Left renal cortex interstitium (tissue), 4 donors: ENCODE measurements at regions not wholly inside any gene's neighbourhood (a gene's known extent, or its start where the extent isn't known, plus 50 kb on each side); places are given as distances from the start of the nearest gene placed in this dataset.

Experiments
- DNase-seq, 4 donors: peaks; one replicate each; pipeline ENCODE4 v3.0.0-alpha.2; 2013; ENCODE audit warnings: low read depth in 4 of 4, low spot score in 2 of 4, missing footprints in 1 of 4

DNA sequence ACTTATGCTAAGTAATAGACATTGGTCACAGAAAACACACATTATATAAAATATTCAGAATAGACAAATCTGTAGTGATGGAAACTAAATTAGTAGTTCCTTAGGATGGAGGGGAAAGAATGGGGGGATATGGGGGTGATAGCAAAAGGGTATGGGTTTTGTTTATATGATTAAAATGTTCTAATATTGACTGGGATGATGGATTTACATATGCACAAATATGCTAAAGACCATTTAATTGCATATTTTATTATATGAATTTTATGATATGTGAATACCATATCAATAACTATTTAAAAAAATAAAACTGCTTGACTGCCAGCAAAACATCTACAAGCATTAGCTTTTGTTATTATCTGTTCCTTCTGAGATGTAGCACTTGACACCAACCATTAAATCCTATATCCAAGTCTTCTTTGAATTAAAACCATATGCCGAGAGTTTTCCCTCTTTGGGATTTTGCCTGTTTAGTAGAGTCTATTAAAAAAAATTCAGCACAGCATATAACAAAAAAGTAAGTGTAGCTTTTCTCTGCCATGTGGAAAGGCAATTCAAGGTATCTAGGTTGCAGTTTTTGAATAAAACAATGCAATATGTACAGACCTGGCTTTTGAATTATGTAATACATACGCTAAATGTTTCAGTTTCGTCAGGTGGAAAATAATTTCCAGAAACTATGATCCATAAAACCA is 2584.1 kb upstream of the PCDH20 start:
- DNase-seq: no peak

DNA sequence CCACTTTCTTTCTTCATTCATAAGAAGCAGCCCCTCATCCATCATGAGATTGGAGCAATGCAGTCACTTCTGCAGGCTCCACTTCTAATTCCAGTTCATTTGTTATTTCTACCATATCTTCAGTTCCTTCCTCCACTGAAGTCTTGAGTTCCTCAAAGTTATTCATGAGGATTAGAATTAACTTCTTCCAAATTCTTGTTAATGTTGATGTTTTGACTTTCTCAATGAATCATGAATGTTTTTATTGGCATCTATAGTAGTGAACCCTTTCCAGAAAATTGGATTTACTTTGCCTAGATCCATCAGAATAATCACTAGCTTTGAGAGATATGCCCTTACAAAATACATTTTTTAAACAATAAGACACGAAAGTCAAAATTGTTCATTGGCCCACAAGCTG is 2567.7 kb upstream of the PCDH20 start:
- DNase-seq: no peak

DNA sequence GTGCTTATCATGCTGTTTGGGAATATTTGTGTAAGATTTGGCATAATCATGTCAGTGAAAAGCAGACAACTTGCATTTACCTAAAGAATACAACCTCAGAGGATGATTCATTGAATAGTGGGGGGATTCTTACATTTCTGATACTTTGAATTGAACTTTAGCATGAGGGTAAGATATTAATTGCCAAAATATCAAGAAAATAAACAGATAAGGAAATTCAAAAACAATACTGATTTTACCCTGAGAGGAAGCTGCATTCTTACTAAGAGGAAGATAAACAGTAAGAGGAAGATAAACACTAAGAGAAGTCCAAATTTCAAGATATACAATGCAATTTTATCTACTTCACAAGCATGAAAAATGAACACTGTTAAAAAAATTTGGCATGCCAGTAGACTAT is 2564.3 kb upstream of the PCDH20 start:
- DNase-seq: no peak

DNA sequence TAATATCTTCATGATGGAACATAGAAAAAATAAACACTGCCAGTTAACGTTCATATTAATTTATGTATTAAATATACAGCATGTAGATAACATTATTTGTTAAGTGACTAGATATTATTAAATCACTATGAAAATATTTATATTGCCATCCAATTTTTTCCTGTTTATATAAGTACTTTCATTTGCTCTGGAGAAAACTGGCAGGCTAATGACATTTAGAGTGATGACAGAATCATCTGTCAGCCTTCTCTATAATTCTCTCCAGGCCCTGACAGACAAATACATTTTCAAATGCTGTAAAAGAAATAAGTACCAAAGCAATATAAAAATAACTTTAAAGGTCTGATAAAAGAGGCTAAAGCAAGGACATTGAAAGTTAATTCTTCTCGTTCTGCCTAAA is 2556.7 kb upstream of the PCDH20 start:
- no peak for DNase-seq

DNA sequence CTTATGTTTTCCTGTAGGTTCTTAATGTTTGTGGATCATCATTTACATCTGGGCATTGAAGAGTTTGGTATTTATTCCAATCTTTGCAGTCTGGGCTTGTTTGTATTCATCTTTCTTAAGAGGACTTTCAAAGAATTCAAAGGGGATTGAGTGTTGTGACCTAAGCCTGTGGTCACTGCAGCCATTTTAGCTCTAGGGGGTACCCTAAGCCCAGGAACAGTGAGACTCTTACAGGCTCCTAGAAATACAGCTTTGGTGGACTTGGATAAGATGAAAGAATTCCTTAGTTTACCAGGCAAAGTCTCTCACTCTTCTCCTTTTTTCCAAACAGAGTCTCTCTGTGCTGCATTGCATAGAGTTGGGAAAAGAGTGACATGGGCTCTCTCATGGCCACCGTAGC is 2539.0 kb upstream of the PCDH20 start:
- DNase-seq: no peak

DNA sequence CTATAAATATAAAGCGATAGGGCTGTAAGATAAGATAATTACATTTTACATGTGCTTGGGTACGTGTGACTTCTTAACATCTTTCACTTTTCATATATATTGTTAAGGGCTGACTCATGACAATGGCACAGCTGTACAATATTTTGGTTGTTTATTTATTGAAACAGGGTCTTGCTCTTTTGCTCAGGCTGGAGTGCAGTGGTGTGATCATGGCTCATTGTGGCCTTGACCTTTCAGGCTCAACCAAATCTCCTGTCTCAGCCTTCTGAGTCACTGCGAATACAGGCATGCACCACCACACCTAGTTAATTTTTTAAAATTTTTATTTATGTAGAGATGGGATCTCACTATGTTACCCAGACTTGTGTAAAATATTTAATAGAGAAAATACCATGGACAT is 2532.4 kb upstream of the PCDH20 start:
- no peak for DNase-seq

DNA sequence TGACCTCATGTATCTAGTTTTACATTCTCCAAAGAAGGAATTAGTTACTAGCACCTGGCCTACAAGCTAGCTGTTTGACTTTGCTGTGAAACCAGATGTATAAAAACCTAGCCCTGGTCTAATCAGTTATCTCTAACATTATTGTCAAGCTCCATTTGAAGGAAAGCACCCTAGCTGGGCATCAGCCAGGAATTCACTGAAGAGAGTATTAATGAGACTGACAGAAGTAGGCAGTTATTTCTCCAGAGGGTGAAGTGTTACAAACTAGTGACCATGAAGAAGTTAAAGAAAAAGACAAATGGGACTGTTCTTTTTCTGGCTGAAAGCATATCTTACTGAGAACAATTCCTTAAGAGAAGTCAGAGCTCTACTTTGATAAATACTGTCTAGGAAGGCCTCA is 2529.3 kb upstream of the PCDH20 start:
- DNase-seq: no peak

DNA sequence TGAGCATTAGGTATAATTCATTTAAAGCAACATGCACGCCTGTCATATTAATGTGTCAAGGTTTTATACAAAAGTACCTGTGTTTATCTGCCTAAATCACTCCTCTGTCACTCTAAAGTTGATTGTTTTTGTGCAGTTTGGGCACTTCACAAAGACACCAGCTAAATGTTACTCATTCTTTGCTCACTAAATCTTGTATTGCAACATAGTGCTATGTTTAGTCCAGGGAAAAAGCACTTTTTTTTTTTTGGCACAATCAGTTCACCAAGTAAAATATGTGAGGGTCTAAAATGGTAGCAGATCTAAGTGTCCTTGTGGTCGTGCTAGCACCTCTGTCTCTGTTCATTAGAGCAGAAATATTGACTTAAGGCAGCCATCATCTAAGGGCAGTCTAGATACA is 2526.7 kb upstream of the PCDH20 start:
- DNase-seq: no peak

DNA sequence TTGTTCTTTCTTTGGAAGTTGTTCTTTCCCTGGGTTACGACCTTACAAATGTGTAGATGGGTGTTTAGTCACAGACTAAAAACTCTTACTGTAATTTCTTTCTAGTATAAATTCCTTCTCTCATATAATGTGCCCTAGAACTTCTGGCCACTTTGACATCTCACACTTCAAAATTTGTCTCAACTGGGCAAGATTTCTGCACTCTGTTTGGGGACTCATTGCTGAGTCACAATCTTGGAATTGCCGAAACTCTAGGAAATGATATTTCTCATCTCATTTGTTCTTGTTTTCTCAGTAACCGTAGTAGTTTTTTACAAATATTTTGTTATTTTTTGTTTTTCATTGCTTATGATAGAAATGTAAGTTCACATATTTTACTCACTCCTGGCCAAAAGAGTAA is 2523.2 kb upstream of the PCDH20 start:
- DNase-seq: no peak

DNA sequence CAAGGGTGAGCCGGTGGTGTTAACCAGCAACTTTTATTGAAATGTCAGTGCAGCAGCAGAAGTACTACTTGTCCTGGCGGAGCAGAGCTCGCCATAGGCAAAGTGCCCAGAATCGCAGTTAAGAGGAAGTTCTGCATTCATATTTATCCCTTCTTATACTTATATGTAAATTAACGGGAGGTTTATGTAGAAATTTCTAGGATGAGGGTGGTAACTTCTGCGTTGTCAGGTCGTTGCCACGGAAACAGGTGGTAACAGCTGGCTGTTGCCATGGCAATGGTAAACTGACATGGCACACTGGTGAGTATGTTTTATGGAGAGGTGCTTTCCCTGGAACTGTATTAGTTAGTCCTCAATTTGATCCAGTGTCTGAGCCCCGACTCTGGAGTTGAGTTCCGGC is 2494.9 kb upstream of the PCDH20 start:
- DNase-seq: no peak

DNA sequence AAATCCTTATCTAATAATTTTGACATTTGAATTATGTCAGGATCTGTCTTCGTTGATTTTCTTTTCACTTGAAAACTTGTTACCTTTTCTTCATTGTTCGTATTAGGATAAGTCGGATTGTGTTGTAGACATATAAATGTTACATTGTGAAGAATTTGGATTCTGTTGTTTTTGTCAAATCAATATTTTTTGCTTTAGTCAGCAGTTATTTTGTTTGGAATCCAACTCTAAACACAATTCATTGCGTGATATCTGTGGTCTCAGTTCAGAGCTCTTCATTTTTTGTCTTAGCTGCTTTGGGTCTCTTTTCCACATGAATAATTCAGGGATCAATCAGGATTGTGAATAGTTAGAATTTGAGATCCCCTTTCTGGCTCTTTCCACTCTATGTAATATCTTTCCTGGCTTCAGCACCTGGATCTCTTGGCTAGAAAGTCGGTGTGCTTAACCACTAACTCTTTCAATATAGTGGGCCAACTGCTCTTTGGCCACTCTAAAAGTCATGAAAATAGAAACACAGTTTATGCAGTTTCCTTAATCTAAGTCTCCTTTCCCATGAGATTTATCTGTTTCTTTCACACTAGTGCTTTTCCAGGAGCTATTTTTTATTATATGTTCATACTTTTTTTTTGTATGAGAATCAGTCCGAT is 2494.2 kb upstream of the PCDH20 start:
- no peak for DNase-seq

DNA sequence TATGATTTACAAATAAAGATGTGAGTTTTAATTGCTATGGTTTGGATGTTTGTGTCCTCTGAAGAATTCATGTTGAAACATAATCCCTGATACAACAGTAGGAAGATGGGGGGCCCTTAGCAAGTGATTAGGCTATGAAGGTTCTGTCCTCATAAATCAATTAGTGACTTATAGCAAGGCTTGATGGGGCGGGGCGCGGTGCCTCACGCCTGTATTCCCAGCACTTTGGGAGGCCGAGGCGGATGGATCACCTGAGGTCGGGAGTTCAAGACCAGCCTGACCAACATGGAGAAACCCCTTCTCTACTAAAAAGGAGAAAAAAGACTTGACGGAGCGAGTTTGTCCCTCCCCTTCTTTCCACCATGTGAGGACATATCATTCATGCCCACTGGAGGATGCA is 2486.5 kb upstream of the PCDH20 start:
- DNase-seq: no peak

DNA sequence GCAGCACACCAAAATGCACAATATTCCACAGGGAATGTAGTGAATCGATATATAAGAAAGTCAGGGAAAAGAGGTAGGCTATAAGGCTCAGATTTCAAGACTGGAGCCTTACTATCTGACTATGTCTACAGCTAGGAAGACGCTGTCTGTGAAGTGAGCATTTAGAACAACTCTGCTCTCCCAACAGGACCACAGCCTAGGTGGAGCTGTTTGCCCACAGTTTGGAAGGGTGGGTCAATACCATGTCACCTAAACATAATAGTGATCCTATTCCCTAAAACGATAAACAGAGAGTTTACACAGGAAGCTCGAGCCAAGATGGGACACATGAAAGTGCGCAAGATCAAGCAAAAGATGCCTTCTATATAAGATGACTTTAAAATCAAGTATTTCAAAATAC is 2486.0 kb upstream of the PCDH20 start:
- no peak for DNase-seq

DNA sequence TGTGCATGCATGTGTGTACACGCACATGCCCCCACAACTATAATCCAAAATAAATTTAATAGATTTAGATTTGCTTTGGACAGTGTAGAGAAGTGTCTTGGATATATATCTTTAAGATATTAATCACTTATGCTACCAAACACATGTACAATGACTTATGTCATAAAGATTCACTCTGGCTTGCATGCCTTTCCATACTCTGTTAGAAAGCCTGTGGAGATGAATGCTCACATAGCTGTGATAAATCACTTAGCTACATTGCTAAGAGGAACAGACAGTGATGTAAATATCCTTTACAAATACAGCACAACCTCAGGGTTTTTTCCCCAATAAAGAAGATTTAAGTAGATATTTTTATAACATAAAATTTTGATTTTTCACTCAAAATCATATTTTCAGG is 2484.8 kb upstream of the PCDH20 start:
- no peak for DNase-seq

DNA sequence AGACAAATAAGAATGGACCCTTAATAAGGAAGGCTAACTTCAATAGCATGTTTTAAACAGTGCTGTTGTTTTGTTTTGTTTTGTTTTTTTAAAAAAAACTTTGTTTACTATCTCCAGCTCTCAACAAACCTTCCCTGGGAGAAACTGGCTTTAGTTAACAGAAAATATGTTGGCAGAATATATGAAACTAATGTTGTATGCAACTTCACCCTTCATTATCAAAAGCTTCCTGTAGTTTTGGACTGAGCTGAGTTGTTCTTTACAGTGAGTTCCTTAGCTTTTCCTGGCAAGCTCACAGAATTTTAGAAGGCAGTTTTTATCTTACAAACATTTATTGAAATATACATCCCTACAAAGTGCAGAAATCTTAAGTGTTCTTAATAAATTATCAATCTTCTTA is 2480.7 kb upstream of the PCDH20 start:
- DNase-seq: no peak

DNA sequence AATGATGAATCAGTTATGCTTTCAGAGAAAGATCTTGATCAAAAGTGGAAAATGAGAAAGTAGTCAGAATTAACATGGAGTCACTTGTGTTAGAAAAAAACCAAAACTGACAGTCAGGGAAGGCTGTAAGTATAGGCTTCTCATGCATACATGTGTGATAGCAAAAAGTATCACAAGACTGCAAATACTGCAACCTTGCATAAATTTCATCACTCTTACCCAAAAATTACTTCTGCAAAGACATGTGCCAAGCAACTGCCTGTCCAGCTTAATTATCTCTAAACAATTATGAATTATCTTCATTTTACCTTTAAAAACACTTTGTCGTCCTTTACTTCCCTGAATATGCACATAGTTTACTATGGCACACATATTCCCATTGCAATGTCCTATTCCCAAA is 2466.4 kb upstream of the PCDH20 start:
- DNase-seq: no peak

DNA sequence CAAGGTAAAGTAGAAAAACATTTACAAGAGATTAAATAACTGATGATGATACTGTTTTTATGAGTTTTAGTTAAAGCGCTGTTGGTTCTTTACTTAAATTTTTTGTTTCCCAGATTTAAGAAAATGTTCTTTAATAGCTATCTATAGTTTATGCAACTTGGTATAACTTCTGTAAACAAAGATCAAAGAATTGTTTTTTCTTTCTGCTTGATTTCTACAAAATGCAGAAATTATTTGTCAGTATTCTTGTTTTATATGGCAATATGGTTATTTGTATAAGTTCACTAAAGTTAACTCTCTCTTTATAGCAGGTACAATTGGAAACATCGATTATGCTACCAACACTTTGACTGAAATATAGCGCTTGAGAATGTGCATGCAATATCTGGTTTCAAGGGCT is 2465.1 kb upstream of the PCDH20 start:
- DNase-seq: no peak

DNA sequence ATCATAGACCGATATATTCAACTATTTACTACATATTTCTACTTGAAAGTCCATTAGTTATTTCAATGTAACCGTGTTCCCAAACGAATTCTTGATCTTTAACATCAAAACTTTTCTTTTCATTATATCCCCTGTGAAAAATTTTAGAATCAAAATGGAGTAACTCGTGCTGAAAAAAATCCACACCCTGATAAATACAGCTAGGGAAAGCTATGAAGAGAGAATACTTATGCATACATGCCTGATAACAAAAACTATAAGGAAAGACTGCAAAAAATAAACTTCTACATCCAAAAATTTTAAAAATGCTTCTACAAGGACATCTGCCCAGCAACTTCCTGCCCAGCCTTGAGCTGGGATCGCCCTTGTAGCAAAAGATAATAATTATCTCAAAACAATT is 2458.3 kb upstream of the PCDH20 start:
- no peak for DNase-seq

DNA sequence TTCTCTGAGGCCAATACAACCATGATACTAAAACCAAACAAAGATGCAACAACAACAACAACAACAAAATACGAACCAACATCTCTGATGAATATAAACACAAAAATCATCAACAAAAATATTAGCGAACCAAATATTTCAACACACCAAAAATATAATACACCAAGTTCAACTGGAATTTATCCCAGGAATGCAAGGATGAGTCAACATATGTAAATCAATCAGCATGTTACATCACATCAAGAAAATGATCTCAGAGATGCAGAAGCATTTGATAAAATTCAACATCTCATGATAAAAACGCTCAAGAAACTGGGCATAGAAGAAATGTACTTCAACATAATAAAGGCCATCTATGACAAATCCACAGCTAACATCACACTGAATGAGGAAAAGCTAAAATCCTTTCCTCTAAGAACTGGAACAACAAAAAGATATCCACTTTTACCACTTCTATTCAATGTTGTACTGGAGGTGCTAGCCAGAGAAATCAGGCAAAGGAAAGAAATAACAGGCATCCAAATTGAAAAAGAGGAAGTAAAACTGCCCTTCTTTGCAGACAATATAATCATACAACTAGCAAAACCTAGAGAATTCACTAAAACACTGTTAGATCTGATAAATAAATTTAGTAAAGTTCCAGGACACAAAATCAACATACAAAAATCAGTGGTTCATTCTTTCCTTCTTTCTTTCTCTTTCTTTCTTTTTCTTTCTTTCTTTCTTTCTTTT is 2448.7 kb upstream of the PCDH20 start:
- no peak for DNase-seq

DNA sequence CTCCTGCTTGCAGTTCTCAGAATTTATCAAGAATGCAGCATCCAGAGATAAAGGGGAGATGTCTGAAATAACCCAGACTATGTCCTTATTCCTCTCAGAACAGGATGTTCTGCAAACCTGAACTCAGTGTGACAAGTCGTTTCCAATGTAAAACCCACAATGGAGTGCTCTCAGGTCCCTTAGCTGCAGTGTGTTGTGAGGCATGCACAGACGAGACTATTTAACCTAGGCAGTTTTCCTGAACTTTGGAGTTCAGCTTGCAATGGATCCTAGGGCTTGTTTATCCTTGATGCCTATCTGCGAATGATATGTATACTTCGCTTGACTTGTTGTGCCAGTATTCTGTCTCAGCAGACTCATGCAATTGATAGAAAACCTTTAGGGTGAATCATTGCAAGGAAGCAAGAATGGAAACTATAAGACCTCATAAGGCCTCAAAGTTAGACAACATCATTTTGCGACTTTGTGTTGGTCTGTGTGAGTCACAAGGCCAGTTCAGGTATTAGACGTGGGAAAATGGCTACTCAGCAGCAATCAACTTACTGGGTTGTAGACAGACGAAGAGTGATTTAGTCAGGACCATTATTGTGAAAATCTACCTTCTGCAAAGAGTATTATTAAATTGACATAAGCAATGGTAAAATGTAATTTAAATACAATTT is 2439.9 kb upstream of the PCDH20 start:
- DNase-seq: no peak

DNA sequence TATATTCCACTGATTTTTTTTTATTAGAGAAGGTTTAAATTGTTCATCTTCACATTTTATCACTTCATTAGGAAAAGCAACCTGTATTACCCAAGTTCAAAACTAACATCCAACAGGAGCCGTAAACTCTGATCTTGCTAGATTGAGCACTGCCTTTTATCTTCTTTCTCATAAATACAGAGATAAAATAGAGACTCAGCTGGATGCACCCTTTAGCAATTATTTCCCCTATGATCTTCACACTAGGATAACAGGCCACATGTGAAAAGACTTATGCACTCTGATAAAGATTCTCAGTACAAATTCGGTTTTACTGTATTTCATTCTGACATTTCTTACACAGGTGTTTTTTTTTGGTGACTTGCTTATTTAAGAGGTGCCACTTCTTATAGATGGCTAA is 2438.2 kb upstream of the PCDH20 start:
- DNase-seq: no peak

DNA sequence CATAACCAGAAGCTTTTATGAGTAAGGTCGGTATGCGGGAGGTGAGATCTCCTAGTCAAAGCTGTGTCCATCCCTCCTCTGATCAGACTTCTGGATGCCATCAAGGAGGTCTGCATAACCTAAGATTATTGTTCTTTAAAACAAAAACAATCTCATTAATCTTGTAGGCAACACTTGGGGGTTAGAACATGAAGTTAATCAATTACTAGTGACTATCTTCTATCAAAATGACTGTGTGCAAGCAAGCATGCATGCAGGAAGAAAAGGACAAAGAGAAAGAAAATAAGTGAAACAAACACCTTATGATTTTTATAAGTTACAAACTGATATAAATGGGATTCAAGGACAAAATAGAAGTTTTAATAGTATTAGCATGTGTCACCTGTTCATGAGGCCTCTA is 2435.9 kb upstream of the PCDH20 start:
- DNase-seq: no peak
